ENCODE measurements at regions not wholly inside any gene's neighbourhood (a gene's known extent, or its start where the extent isn't known, plus 50 kb on each side); places are given as distances from the start of the nearest gene placed in this dataset.

DNA sequence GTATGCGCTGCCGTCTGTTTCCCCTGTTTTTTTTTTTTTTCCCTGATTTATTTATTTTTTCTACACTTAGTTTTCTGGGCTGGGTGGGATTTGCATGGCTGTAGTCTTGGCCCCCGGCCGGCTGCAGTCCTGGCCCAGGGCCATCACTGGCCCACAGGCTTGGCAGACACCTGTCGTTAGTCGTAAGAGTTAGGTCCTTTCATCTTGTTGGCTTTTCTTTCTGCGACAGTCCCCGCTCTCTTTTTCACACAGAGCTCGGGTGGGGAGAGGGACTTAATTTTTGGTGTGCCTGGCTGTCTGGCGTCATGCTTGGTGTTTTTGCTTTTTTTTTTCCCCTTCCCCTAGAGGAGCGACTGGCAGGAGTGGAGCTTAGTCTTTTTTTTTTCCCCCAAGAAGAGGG is 183.4 kb downstream of the KLF13 start:
- no peak for DNase-seq (ENCODE audit: low read depth)

DNA sequence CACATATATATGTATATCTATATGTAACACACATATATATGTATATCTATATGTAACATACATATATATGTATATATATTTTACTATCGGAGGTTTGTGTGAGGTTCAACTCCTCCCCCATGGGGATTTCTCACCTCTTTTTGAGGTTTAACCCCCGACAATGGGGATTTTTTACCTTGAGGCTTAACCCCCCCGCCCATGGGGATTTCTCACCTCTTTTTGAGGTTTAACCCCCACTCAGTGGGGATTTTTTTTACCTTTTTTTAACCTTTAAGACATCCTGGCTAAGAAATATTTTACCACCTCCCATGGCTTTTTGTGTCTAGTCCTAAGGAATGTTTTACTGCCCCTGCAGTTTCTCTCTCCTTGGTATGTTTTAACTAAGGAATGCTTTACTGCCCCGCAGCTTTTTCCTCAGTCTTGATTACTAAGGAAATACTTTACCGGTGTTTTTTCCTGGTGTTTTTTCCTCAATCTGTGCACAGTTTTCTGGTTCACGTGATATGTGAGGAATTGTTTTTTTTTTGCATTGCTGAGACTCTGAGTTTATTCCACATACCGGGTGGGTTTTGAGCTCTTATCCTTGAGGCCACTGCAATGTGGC is 185.2 kb downstream of the KLF13 start:
- no peak for DNase-seq (ENCODE audit: low read depth)

DNA sequence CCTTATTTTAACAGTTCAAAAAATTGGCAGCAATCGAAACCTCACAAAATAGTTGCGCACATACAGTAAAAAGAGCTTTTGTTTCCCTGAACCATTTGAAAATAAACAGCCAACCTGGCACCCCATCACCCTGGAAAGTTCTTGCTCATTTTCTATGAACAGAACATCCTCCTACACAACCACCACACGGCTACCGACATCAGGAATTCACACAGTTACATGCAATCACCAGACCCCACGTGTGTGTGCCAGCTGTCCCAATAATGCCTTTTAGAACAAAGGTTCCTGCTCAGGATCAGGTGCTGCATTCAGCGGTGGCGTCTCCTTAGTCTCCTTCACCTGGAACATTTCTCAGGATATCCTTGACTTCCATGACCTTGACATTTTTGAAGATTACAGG is 186.5 kb downstream of the KLF13 start:
- DNase-seq (ENCODE audit: low read depth) = no peak

DNA sequence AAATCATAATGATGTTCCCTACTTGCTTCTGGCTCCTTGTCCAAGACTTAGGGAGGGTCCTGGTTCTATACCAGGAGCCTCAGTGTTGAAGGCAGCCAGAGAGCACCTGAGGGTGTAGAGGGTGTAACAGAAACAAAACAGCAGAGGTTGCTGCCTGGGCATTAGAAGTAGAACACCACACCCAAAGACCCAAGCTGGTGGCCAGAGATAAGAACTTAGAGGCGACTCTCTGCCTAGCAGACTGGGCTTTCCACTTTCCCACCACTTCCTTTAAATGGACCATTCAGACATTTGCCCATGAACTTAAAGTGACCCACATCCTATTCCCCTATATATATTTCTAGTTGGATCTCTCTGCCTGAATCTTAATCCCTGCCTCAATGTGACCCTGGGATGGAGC is 189.8 kb downstream of the KLF13 start:
- DNase-seq (ENCODE audit: low read depth) = no peak

DNA sequence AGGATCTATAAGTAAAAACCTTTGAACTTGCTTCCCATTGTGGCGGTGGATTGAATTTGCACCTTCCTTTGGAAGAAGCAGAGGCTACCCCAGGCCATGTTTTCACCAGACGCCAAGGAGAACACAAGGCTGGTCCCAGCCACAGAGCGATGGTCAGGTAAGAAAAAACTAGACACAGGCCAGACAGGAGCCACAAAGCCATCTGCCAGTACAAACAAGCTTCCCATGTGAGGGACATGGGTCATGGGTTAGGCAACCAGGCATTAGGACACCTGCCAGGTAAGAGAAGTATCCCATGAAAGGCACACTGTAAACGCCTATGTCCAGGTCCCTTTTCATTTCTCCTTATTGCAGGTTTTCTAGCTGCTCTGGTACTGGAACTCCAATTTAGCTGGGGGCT is 190.2 kb downstream of the KLF13 start:
- DNase-seq (ENCODE audit: low read depth) = no peak

DNA sequence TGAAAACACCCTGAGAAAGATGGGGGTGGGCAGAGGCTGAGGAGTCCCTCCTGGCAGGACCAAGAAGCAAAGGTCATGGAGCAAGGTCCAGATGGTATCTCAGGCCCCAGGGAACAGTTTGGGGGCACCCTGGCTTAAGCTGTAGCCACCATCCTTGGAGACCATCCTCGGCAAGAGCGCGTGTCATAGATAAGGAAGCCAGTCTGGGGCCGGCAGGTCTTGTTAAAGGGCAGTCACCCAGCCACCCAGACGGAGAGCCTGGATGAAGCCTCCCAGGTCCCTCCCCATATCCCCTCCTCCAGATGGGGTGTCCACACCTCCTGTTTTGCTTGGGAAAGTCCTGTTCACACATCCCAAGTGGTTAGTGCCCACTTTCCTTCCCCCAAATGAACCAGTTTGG is 191.1 kb downstream of the KLF13 start:
- DNase-seq (ENCODE audit: low read depth) = no peak

DNA sequence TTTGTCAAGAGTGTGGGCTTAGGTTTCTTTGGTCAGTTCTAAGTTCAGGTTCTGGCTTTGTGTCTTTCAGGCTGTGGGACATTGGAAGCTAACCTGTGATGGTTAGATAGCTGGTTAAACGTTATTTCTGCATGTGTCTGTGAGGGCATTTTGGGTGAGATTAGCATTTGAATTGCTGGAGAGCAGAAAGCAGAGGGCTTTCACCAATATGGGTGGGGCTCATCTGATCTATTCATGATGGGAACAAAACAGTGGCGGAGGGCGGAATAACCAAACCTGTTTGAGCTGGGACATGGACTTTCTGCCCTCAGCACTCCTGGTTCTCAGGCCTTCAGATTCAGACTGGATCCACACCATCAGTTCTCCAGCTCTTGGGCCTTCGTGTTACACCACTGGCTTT is 195.4 kb downstream of the KLF13 start:
- DNase-seq (ENCODE audit: low read depth) = no peak

DNA sequence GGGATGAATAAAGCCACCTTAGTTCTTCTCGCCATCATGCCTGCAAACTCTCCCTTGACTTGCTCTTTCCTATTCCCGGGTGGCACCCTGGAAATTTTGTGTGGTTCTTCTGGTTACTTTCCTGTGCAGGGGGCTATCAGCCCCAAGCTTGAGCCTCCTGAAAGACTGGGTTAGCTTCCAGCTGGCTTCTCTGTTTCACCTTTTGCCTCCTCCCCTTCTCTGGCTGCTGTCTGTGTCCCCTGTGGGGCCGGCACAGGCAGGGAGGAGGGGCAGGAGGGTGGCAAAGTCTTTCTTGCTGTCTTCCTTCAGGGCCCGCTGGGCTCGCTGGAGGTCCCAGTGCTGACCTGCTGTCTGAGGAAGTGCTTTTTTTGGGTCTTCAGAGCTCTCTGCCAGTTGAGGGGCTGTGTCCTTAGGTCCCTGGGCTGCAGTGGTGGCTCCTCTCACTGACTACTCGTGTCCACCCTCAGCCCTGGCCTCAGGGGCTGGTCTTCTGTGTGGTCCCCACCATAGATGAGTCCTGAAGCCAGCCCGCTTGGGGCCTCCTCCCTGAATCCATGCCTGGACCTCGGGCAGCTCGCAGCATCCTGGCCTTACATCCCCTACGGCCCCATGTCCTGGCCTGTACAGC is 196.5 kb downstream of the KLF13 start:
- no peak for DNase-seq (ENCODE audit: low read depth)

DNA sequence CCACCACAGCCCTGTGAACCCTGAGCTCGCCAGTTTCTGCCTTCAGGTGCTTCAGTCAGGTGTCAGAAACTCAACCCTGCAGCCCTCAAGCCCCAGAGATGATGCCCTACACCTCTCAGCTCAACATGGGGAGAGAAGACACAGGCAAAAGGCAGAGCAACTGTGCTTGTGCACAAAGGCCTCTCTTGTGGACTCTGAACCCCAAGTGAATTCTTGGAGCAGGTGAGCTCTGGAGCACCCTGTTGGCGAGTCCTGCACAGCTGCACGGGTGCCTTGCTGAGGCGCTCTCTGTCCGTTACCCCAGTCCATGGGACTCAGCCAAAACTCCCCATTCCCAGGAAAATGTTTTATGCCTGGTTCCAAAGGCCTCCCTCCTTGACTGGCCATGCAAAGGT is 197.0 kb downstream of the KLF13 start:
- no peak for DNase-seq (ENCODE audit: low read depth)

DNA sequence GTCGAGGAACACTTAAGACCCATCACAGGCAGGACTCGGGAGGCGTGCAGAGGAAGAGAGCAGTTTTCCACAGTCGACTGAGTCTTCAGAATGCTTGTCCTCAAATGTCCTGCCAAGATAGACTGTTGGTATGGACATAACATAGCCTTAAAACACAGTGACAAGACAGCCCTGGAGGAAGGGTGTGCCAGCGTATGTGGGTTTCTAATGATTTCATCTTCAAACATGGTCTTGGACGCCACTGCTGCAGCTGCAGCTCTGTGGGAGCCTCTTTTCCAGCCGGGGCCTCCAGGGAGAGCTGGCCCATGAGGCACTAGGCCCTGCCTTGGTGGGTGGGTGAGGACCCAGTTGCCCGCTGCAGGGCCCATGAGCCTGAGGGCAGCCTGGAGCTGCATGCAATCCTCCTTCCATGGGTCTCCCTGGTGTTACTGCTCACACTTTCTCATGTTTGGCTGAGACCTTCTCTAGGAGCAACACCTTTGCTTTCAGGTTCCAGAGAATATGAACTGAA is 198.6 kb downstream of the KLF13 start:
- no peak for DNase-seq (ENCODE audit: low read depth)

DNA sequence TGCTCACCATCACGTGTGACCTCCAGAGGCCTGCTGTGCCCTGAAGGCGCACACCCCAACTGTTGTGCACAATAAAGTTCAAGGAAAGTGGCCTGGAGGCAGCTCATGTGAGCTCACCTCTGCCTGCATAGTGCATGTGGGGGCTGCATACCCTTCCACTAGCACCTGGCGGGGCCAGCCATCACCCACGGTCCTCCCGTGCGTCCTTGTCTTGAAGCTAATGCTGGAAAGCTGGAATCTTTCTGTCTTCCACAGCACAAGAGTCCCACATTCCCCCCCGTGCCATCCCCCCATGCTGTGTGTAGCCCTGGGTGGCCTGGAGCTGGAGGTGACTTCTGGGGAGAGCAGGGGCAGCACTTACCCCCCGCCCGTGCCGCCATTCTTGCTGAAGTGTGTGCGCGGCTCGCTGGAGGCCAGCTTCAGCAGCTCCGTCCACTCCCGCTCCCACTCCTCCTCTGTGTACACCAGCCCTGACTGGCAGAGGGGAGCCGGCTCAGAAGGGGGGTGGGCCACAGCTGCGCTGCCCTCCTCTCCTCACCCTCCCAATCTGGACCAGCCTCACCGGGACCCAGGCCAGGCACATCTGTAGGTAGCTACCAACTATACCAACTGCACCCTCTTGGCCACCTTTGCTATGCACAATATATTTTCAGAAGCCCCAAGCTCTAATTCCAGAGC is 199.5 kb downstream of the KLF13 start:
- no peak for DNase-seq (ENCODE audit: low read depth)

DNA sequence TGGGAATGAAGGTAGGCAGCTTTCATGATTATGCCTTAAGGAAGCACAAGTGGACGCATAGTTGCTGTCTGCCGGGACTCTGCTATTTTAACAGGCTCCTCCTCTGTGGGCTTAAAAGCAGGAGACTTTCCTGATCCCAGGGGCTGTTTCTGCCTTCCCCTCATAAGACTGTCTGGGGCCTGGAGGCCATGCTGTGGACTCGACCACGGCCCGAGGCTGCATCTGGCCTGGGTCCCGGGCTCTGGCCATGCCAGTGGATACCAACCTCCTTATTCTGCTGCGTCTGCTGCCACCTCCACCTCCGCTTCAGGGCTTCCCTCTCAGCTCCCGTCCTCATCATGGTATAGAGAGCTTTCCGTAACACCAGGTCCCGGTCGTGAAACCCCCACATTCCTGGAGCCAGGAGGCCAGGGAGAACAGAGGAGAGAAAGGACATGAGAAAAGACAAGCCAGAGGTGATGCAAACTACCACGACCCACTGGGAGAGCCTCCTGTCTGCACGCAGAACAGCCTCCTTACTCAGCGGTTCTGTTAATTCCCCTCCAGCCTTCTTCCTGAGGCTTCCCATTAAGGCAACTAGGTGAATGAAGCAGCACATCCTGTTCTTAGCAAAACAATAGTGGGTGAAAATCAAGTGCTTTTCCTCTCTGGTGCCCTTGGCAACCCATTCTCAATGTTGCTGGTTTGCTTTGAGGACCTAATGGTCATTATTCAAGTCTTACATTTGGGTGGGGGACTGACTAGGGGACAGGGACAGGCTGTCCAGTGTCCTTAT is 200.5 kb downstream of the KLF13 start:
- DNase-seq (ENCODE audit: low read depth) = no peak

DNA sequence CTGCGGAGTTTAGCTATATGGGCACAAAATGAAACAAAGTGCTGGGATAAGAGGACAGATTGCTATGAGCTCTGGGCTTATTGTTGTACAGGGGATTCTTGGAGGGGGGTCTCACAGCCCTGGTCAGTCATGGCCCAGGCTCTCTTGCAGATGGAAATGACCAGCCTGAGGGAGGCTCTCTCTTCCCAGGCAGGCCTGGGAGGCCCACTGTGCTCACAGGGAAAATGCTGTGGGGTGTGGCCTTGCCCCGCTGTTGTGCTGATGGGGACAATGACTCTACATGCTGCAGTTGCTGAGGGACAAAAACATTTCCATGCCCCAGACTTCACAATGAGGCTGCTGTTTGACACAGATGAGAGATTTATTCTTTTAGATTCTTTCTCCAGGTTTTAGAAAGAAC is 202.2 kb downstream of the KLF13 start:
- no peak for DNase-seq (ENCODE audit: low read depth)

DNA sequence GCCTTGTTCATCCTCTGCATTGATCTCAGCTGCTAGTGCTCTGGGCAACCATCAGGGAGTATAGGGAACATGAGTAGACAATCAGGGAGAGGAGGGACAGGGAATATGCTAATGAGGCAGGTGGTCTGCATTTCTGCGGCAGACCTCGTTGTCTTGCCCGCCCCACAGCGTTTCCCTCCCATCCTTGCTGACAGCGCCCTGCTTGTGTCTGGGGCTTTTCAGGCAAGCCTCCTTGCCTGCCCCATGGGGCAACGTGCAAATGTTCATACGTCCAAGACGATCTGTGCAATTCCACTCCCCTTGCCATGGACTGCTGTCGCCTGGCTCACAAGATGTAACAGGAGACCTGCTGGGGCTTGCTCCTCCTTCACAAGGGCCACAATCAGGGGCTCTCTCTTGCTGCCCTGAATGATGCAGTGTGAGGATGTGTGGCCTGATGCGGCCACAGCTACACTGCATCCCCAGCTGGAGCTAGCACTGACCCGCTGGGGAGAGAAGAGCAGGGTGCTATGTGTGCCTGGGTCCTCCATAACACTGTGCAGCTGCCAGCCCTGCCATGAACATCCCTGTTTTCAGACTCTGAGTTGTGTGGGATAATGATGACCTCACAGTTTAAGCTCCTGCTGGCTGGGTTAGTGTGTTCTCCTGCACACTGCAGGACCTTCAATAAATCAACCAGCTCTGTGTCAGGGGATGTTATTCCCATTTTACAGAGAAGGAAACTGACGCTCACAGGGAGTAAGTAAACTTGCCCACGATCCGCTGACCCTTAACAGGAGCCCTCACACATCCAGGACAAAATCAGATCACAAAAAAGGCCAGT is 211.3 kb downstream of the KLF13 start:
- no peak for DNase-seq (ENCODE audit: low read depth)

DNA sequence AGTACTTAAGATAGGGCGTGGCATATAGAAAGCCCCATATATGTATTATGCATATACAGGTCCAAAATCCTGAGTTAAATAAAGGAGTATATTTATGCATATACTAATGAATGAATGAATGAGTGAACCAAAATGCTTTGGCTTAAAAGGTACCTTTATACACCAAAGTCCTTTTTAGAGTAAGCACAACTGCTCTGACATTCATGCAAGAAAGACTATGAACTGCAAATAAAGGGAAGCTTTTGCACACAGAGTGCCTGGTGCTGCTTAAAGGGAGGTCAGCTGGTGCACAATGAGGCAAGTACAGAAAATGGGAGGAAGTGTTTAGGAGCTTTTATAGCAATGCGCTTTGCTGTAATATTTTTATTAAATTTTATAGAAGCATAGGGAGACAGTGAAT is 214.0 kb downstream of the KLF13 start:
- DNase-seq (ENCODE audit: low read depth) = no peak

DNA sequence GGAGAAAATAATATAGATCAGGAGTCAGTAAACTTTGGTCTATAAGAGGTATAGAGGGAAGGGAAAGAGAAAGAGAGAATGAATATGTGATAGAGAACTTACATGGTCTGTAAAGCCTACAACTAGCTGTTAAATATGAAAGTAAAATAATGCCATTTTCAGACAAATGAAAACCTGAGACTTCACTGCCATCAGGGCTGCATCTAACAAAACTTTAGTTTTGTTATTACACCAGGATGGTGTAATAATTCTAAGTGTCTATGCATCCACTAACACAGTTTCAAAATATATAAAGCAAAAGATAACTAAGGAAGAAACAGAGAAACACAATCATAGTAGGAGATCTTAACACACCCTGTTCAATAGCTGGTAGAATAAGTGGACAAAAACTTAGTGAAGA is 217.7 kb downstream of the KLF13 start:
- DNase-seq (ENCODE audit: low read depth) = no peak

DNA sequence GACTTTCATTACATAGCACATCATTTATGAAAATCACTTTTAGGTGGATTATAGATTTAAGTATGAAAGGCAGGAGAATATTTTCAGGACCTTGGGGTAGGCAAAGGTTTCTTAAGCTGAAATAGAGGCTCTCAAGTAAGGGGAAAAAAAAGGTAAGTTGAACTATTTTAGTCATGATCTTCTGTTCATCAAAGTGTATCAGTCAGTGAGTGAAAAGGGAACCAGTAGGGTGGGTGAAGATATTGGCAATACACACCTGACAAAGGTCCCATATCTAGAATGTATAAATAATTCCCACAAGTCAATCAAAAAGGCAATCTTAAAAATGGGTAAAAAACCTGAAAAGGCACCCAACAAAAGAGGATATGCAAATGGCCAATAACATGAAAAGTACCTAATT is 218.6 kb downstream of the KLF13 start:
- DNase-seq (ENCODE audit: low read depth) = no peak

DNA sequence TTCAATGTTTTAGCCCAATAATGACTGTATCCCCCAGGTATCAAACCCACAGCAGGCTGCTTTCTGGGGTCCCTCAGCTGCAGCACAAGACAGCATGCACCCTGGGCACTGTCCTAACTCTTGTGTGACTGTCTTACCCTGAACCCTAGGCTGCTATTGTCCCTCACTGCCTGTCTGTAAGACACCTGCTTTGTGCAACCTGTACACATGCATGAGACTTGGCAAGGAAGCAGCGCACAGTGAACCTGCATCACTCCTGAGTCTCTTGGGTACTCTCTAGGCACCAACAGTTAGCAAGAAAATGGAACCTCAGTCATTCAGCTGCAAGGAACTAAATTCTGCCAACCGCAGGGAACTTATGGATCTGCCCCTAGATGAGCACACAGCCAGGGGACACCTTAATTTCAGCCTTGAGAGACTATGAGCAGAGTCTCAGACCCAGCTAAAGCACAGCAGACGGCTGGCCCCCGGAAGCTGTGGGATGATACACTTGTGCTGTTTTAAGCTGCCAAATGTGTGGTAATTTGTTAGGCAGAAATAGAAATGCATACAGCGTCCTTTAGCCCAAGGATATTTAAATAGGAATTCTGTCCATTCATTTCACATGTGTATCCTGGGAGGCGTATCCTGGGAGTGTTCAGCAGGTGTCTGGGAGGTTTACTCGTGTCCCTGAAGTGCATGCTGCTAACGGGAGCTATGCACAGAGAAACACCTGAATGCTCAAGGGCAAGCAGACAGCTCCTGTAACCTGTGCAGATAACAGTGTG is 223.8 kb downstream of the KLF13 start:
- DNase-seq (ENCODE audit: low read depth) = no peak

DNA sequence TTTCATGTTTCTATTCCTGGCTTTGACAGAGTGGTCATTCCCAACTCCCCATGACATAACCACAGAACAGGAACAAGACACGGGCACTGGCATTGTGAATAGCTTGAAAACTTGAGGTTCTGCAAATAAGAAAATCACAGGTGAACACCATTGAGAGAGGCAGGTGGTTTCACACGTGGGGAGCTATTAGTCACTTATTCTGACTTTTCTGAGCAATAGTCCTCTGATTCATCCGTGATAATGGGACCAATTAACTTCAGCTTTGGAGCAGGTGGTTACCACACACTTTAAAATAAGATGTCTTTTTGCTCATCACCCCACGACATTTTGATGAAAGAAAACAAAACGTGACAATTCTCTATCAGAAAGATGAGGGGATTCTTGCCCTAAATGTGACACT is 224.7 kb downstream of the KLF13 start:
- DNase-seq (ENCODE audit: low read depth) = no peak

DNA sequence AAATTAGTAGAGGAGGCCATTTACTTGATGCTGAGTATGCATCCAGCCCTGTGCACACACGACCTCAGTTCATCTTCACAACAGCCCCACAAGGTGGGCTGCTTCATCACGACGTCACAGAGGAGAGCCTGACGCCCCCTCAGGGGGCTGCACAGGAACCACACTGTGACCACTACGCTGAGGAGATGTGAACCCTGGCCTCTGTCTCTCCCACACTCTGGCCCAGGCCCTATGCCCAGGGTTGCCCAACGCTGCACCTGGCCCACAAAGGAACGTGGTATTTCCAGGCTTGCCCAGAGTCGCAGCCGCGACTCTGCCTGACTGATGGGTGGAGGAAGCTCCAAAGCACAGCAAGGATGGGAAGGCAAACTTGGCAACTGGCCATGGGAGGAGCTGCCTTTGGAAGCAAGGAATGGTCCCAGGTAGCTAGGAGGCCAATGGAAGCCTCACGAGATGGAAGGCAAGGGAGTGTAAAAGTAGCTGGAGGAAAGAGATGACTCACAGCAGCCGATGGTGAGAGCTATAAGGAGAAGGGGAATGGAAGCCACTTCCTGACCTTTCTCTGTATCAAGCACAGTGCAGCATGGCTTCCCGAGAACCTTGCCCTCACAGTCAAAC is 226.0 kb downstream of the KLF13 start:
- peak; percentile 38 for DNase-seq (ENCODE audit: low read depth)
